T follicular helper cell (primary cell): ENCODE measurements at regions not wholly inside any gene's neighbourhood (a gene's known extent, or its start where the extent isn't known, plus 50 kb on each side); places are given as distances from the start of the nearest gene placed in this dataset.

Experiments used
- DNase-seq: peaks from one replicate; pipeline ENCODE4 v3.0.0-alpha.2; 2020; ENCODE audit warnings: low read depth

DNA sequence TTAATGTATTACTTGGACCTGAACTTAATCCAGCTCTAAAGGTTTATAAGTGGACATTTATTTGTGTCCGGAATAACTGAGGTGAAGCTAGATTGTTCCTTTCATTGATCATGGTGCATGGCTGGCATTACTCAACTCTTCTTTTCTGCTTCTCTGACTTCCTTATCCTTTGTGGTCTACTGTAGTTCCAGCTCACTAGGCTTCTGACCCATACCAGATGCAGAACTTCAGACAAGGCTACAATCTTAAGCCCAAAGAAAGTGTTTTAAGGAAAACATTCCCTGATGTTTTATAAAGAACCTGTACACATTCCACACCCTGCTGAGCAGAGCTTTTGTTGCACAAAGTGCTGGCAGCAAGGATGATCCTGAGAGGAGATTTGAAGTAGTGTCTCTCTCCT, 250.8 kb upstream of the TGFBR2 start:
- no peak for DNase-seq

DNA sequence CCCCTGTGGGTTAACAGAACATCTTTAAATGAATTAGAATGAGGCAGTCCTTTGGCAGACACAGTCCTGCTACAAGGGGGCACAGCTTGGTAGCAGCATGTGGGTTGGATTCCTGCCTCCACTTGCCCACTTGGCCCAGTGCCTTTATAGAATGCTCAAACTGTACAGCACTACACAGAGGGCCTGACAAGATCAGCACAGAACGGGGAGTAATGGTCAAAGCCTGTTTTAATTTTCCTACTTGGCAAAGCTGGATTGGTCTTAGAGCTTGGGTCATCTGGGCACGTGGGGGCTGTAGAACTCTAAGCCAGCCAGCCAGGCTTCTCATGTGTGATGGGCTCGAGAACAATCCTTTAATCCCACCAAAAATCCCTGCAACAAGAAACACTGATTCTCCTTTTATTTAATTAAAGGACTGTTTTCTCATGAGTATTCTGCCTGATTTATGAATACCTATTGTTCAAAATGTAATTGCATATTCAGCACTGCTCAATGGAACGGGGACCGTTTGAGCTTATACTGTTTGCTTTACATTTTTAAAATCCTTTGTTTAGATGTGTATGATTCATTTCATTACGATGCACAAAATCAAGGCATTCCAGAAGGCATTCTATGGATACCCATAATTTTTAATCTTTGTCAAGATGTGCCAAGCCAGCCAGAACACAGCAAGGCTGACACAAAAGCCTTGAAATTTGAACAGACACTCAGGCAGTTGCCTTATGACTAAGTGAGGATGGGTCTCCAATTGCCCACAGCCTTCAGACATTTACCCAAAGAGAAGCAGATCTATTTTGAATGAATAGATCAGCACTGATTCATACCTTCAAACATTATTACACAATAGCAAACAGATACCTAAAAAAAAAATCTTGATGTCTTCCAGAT, 249.3 kb upstream of the TGFBR2 start:
- no peak for DNase-seq

DNA sequence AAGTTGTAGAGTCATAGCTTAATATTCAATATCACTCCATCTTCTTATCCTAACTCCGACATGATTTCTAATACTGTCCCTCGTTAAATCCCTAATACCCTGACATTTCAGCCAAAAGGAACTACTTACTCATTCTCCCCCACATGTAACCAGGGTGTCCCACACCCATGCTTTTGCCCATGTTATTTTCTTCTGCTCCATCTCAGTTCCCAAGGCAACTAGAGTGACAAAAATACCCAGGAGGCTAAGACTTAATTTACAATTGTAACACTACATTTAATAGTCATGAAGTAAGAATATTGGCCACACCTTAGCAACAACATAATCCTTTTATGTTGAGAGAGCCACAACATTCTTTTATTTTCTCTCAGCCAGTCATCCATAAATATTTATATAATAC, 248.5 kb upstream of the TGFBR2 start:
- no peak for DNase-seq

DNA sequence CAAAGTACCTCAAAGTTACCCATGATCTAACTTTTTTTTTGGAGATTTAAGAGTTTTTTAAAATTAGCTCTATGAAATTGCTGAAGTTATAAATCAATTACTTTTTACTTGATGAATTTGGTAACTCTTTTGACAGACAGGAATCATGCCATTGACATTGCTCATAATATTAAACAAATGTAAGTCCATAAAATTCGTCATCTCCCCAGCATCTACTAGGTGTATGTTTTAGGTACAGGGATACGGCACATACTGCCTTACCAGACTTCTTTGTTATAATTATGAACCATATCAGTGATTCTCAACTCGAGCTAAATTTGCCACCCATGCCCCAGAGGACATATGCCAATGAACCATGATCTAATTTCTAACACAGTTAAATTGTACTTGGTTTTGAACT, 247.5 kb upstream of the TGFBR2 start:
- no peak for DNase-seq

DNA sequence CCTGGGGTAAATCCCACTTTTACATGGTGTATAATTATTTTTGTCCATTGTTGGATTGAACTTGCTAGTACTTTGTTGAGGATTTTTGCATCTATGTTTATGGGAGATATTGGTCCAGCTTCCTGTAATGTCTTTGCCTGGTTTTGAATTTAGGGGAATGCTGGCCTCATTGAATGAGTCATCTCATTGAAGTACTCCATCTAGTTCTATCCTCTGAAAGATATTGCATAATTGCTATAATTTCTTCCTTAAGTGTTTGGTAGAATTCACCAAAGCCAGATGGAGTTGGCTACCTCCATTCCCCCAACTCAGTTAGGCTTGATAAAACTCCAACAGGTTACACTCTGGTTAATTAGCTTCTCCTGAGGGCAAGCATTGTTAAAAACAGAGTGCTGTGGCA, 237.4 kb upstream of the TGFBR2 start:
- no peak for DNase-seq

DNA sequence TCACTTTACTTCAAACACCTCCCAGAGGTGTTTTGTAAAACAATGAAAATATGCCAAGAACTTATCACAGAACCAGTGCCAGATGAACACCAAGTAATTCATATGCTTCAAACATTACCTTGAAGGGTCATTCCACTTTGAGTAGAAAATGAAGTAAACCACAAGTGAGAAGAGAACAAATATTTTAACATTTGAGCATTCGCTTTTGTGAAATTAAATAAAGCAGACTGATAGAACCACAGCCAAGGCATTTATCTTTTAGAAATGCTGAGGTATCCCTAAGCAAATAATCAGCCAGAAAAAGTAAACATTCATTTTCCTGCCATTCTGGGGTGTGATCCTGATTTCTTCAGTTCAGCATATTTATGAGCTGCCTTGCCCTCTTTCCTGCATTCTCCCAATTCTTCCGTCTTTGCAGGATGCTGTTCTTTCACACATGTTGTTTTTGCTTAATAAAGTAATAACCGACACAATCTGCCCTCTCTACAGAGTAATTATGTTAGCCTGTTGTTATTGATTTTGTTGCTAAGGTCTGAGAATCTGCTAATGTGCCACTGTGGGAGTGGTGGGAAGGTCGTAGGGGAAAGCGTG, 235.6 kb upstream of the TGFBR2 start:
- no peak for DNase-seq

DNA sequence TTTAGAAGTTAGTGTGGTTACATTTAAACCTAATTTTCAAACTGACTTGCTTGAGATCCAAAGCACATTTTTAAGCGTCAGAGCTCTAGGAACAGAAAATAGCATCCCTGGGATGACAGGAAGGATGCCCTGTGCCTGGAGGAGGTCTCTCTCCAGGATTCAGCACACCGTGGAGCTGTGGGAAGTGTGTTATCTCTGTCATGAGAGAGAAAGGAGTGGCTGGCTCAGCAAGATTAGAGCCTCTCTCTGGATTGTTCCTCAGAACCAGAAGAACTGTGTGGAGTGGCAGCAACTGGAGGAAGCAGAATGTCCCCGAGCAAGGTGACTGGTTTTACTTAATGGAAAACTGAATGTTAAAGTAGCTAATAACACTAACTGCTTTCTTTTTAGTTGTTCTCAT, 233.6 kb upstream of the TGFBR2 start:
- DNase-seq, result no peak

DNA sequence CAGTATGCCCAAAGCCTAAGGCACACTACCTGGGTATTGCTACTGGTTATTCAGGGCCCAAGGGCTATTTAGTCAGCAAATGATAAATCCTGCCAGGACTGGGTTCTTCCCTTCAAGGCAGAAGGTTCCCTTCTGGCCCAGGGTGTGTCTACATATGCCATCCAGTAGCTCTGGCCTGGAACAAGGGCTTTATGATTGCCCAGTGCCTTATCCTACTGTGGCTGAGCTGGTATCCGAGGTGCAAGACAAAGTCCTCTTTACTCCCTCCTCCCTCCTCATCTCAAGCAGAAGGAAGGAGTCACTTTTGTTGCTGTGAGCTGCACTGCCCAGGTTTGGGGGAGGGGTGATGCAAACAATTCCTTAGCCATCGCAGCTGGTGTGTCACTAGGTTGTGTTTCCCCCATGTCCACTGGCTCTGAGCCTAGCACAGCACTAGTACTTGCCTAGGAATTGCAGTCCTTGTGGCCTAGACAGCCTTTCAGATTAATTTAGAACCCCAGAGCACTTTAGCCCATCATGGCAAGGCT, 221.8 kb upstream of the TGFBR2 start:
- DNase-seq, result no peak

DNA sequence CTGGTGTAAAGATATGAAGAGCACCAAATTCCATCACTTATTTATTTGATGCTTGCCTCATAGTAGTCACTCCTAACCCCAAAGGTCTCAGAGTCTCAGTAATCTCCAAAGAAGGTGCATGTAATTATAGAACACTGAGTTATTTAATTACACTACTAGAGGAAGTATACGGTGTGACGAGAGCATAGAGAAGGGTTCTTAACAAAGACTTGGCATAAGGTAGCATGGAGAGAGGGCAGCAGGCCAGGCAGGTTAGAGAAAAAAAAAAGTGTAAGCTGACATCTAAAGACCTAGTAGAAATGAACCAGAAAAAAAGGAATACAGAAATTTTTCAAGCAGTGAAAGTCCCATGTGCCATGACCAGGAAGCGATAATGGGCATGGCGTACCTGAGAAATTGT, 213.3 kb upstream of the TGFBR2 start:
- DNase-seq, result no peak

DNA sequence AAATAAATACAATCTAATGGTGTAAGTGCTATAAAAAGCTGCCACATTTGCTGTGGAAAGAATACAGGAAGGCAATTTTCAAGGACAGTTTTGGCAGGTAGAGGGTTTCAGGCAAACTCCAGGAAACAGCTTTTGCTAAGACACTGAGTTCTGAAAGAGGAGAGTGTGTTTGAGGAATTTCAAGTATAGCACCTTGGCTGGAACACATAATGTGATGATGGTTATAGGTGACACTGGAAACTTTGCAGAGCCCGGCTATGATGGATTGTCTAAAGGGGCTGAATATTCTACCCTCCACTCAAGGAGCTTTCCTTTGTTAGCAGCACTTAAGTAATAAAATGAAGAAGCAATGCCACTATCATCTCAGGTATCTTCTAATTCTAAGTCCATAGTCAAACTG, 209.4 kb upstream of the TGFBR2 start:
- DNase-seq, result no peak

DNA sequence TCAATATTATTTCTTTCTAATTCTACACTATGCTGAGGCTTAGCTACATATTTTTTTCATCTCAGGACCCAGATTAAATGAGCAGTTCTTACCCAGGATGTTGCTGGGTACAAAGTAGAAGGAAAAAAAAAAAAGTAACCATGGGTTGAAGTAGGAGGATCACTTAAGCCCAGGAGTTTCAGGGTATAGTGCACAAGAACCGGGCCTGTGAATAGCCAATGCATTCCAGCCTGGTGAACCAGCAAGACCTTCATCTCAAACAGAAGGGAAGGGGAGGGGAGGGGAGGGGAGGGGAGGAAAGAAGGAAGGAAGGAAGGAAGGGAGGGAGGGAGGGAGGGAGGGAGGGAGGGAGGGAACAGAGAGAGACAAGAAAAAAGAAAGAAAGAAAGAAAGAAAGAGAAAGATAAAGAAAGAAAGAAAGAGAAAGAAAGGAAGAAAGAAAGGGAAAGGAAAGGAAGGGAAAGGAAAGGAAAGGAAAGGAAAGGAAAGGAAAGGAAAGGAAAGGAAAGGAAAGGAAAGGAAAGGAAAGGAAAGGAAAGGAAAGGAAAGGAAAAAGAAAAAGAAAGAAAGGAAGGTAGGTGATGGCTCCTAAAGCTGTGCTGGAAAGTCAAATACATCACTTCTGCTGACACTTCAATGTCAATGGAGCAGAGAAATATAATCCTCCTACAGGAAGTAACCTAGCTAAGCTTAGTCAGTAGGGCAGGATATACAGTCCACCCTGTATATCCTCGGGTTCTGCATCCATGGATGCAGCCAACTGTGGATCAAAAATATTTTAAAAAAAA, 206.8 kb upstream of the TGFBR2 start:
- no peak for DNase-seq

DNA sequence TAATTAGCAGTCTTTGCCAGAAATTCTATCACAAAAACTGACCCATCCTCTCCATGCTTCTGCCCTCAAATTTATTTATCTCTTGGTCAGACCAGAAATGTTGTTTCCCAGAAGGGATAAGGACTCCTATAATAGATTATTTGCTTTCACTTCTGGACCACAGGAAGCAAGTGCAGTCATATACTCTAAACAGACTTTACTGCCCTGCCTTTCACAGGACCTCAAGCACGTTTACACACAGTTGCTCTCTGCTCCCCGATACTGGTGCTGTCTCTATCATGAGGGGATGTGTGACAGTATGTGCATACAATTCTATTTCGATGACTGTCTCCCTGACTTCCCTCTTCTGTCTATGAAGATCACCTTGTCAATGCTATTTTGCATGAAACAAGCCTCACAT, 205.5 kb upstream of the TGFBR2 start:
- no peak for DNase-seq

DNA sequence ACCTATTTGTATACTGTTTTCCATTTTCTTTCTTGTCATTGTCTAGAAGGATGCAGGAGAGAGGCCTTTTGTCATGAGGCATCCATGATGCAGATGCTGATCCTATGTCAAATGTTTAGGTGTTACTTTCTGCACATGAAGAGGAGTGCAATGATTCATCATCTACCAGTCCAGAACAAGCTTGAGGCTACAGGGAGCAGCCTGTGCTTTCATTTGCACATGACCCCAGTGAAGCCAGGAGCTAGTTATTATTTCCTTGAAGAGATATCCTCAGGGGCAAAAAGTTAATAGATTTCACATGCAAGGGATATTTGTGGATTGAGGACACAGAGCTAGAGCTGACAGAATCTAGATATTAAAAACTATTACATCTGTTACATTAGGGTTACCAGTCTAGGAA, 204.4 kb upstream of the TGFBR2 start:
- DNase-seq, result no peak

DNA sequence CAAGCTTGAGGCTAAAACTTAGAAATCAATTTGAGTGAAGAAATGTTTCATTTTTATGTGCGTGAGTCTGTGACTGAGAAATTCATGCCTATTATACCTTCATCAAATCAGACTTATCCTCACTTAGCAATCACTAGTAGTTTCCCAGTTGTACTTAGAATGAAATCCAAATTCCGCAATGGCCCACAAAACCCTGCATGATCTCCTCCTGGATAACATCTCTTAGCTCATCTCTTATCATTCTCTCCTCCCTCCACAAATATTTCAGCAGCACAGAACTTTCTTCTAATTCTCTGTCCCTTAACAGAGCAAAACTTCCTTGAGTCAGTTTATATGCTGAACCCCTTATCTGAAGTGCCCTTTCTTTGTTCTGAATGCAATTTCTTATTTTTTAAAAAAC, 198.8 kb upstream of the TGFBR2 start:
- DNase-seq, result no peak

DNA sequence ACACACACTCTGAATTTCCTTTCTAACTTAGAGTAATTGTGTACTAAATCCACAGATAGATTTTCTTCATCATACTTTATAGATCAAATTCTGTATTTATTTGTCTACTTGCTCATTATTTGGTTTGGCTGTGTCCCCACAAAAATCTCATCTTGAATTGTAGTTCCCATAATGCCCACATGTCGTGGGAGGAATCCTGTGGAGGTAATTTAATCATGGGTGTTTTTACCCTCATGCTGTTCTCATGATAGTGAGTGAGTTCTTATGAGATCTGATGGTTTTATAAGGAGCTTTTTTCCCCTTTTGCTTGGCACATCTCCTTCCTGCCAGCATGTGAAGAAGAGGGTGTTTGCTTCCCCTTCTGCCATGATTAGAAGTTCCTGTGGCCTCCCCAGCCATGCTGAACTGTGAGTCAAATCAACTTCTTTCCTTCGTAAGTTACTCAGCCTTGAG, 198.3 kb upstream of the TGFBR2 start:
- DNase-seq, result no peak

DNA sequence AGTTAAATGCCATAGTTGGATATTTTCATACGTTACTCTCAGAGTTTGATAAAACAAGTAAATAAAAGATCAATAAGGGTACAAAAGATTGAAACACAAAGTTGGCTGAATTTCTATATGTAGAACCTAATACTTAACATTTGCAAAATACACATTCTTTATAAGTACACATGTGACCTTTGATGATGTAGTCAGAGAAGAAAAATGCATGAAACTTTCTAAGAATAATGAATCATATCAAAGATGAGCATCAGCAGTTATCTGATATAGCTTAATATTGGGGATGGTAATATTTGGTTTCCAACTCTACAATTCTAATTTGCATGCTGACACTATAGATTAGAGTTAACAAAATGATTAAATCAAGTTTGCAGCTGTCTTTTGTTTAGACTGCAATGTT, 188.0 kb upstream of the TGFBR2 start:
- no peak for DNase-seq

DNA sequence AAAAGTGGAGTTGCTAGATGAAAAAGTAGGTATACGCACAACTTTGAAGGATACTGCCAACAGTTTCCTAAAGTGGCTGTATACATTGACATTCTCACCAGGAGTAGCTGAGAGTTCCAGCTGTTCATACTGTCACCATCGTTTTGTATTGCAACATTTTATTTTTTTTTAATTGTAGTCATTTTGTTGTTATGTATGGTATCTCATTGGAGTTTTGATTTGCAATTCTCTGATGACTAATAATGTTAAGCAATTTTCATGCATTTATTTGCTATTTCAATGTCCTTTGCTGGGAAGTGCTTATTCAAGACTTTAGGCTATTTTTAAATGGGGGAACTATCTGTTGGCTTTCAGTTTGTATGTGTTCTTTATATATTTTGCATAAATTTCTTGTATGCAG, 185.1 kb upstream of the TGFBR2 start:
- no peak for DNase-seq

DNA sequence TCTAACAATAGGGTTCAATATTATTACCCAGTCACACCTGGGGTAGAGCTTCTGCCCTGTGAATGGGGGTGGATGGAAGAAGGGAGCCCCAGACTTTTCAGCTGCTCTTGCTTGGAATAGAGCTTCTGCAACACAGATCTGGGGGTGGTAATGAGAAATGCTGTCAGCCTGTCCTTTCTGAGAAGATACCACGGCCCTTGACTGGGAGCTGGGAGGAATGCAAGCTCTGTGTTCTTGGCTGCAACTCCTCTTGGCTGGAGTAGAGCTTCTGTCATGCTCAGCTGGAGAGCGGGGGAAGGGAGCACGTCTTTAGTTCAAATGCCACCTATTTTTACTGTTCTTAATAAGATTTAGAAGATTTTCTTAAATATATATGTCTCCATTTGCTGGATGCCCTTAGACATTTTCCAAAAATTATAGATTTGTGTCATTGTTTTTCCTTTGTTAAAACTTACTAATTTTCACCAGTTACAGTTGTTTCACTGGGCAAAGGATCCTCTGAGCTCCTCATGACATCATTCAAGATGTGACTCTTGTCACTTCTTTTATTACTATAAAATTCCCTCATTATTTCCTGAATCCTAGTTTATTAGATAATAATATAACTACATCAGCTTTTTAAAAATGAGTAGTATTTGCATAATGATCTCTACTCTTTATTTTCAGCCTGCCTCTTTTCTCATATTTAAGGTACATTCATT, 180.0 kb upstream of the TGFBR2 start:
- no peak for DNase-seq

DNA sequence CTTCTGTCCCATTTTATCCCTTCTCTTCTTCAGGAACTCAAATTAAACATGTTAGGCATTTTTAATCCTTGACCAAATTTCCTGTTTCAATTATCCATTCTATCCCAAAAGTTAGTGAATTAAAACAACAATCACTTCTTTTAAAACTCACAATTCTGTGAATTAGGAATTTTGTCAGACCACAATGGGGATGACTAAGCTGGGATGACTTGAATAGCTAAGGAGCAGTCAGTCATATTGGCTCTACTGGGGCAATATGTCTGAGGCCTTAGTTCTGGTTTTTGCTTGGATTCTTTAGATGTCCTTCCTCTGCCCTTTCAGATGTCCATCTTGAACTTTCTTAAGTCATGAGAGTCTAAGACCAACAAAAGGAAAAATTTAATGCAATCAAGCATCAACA, 178.2 kb upstream of the TGFBR2 start:
- DNase-seq, result no peak

DNA sequence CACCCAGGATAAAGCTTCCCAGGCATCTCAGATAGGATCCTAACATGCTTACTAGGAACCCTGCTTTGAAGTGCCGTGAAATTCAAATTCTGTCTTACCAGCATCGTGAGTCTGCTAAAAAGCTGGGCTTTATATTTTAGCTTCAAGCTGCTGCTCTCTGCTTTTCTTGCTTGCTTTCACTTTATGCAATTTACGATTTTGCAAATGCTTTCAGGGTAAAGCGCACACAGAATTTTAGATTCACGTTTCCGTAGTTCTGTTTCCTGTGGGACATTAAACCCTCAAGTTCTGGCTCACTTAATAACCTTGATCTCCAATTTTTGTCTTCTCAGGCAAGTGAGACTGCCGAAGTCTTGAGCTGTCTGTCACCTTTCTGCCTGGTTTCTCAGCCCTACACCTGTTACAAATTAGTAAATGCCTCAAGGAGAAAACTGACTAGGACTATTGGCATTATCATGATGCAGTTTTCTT, 170.5 kb upstream of the TGFBR2 start:
- no peak for DNase-seq

DNA sequence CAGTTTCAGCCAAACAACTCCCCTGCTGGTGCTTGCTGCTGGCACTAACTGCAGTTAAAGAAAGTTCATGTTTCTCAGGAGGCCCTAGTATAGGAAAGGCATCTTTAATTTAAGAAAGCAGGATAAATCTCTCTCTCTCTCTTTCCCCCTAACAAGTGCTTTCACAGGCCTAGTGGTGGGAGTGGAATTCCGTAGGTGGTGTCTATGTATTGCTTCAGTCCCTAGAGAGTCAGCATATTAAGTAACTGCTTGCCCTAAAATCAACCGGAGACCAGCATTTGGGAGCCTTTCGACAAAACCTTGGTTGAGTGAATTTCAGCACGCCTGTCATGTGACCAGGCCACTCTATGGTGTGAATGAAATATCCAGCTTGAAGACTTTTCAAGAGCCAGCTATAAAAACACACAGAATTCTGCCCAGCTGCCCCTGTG, 169.2 kb upstream of the TGFBR2 start:
- DNase-seq, result no peak

DNA sequence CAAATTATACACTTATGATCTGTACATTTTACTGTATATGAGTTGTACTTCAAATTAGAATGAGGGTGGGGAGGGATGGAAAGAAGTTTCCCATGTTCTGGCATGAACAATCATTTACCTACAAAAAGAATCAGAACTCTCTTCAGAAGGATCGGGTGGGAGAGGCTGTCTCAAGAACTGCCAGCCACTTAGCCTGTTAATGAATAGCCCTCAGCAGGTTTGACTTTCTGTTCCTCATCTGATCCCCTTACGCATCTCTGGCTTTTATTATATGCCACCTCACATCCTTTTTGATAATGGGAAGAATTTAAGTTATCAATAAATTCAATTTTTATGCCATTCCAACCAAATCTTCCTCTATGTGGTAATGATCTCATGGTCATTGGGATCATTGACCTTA, 168.3 kb upstream of the TGFBR2 start:
- no peak for DNase-seq
